ENCODE measurements at regions not wholly inside any gene's neighbourhood (a gene's known extent, or its start where the extent isn't known, plus 50 kb on each side); places are given as distances from the start of the nearest gene placed in this dataset.

- Histone ChIP-seq H3K27ac (ENCODE audit: low read length) (no peak overlapping the region), H3K4me2 (ENCODE audit: low read length) (no peak overlapping the region), H3K4me3 (ENCODE audit: low read length) (no peak overlapping the region), H3K9me3 (ENCODE audit: low read length) (no peaks in the 10 kb centered on the region), H3K9ac (ENCODE audit: low read length) (no peak overlapping the region), H4K20me1 (ENCODE audit: insufficient read depth) (no peaks in the 10 kb centered on the region), H3K79me2 (replicated peaks; ENCODE audit: insufficient read depth, low read length) (no peaks in the 10 kb centered on the region), H3K27me3 (ENCODE audit: insufficient read depth, low read depth, low read length) (no peaks in the 10 kb centered on the region), H3K36me3 (ENCODE audit: insufficient read depth, low read length) (no peaks in the 10 kb centered on the region), H2AFZ (ENCODE audit: low read depth, low read length) (no peak overlapping the region), H3K9me2 (ENCODE audit: insufficient read depth, low read length) (no peaks in the 10 kb centered on the region), H3F3A (ENCODE audit: insufficient read depth, low read length, poor library complexity, severe bottlenecking) (no peaks in the 10 kb centered on the region)
- TF ChIP-seq RAD21 (conservative IDR thresholded peaks at IDR 0.05), result no peak
- no peak for TF ChIP-seq EP300 (conservative IDR thresholded peaks at IDR 0.05; ENCODE audit: poor library complexity, severe bottlenecking)
- TF ChIP-seq CTCF (IDR thresholded peaks at IDR 0.05; ENCODE audit: poor library complexity, severe bottlenecking), result no peak
Observed at GRCh38 chr11:33988586-33989370, 62.8 kb upstream of the CAPRIN1 start.

GRCh38 chr11:33987975-33988580 is 63.5 kb upstream of the CAPRIN1 start:
- Histone ChIP-seq H3K9ac (ENCODE audit: low read length) (no peak overlapping the region), H3K9me2 (ENCODE audit: insufficient read depth, low read length) (no peaks in the 10 kb centered on the region), H3F3A (ENCODE audit: insufficient read depth, low read length, poor library complexity, severe bottlenecking) (no peaks in the 10 kb centered on the region), H3K4me3 (ENCODE audit: low read length) (no peak overlapping the region), H3K4me2 (ENCODE audit: low read length) (no peak overlapping the region), H3K9me3 (ENCODE audit: low read length) (no peaks in the 10 kb centered on the region), H3K27ac (ENCODE audit: low read length) (no peak overlapping the region), H2AFZ (ENCODE audit: low read depth, low read length) (no peak overlapping the region), H4K20me1 (ENCODE audit: insufficient read depth) (no peaks in the 10 kb centered on the region), H3K79me2 (replicated peaks; ENCODE audit: insufficient read depth, low read length) (no peaks in the 10 kb centered on the region), H3K27me3 (ENCODE audit: insufficient read depth, low read depth, low read length) (no peaks in the 10 kb centered on the region), H3K36me3 (ENCODE audit: insufficient read depth, low read length) (no peaks in the 10 kb centered on the region)
- TF ChIP-seq TAF1 (IDR thresholded peaks at IDR 0.05; ENCODE audit: low read depth) (no peak), CTCF (IDR thresholded peaks at IDR 0.05; ENCODE audit: poor library complexity, severe bottlenecking) (peak; percentile 58), RAD21 (conservative IDR thresholded peaks at IDR 0.05) (peak; percentile 59), MXI1 (conservative IDR thresholded peaks at IDR 0.05; ENCODE audit: poor library complexity, severe bottlenecking) (no peak), SMC3 (conservative IDR thresholded peaks at IDR 0.05; ENCODE audit: poor library complexity) (peak; percentile 59)

GRCh38 chr11:33987545-33987944 is 64.0 kb upstream of the CAPRIN1 start:
- Histone ChIP-seq H2AFZ (ENCODE audit: low read depth, low read length) (no peak overlapping the region), H3K79me2 (replicated peaks; ENCODE audit: insufficient read depth, low read length) (no peaks in the 10 kb centered on the region), H3K9me3 (ENCODE audit: low read length) (no peaks in the 10 kb centered on the region), H4K20me1 (ENCODE audit: insufficient read depth) (no peaks in the 10 kb centered on the region), H3K27ac (ENCODE audit: low read length) (no peak overlapping the region), H3F3A (ENCODE audit: insufficient read depth, low read length, poor library complexity, severe bottlenecking) (no peaks in the 10 kb centered on the region), H3K9ac (ENCODE audit: low read length) (no peak overlapping the region), H3K4me2 (ENCODE audit: low read length) (no peak overlapping the region), H3K4me3 (ENCODE audit: low read length) (no peak overlapping the region), H3K36me3 (ENCODE audit: insufficient read depth, low read length) (no peaks in the 10 kb centered on the region), H3K27me3 (ENCODE audit: insufficient read depth, low read depth, low read length) (no peaks in the 10 kb centered on the region), H3K9me2 (ENCODE audit: insufficient read depth, low read length) (no peaks in the 10 kb centered on the region)
- TF ChIP-seq POLR2AphosphoS5 (IDR thresholded peaks at IDR 0.05) (no peak), RAD21 (conservative IDR thresholded peaks at IDR 0.05) (no peak), MXI1 (conservative IDR thresholded peaks at IDR 0.05; ENCODE audit: poor library complexity, severe bottlenecking) (no peak), SMC3 (conservative IDR thresholded peaks at IDR 0.05; ENCODE audit: poor library complexity) (no peak), CTCF (IDR thresholded peaks at IDR 0.05; ENCODE audit: poor library complexity, severe bottlenecking) (no peak), EP300 (conservative IDR thresholded peaks at IDR 0.05; ENCODE audit: poor library complexity, severe bottlenecking) (no peak), EZH2 (IDR thresholded peaks at IDR 0.05; ENCODE audit: borderline replicate concordance, insufficient read depth, low read length, poor library complexity, severe bottlenecking) (no peak), REST (IDR thresholded peaks at IDR 0.05; ENCODE audit: borderline replicate concordance) (no peak), TAF1 (IDR thresholded peaks at IDR 0.05; ENCODE audit: low read depth) (no peak)
